Glutamatergic neuron (in vitro differentiated cells): ENCODE measurements at regions not wholly inside any gene's neighbourhood (a gene's known extent, or its start where the extent isn't known, plus 50 kb on each side); places are given as distances from the start of the nearest gene placed in this dataset.

Experiments used
- DNase-seq: peaks from one replicate; pipeline ENCODE4 v3.0.0; 2022
- H3K27ac Mint-ChIP-seq: one replicate; pipeline ENCODE4 v1.8.0; 2020; ENCODE audit warnings: mild to moderate bottlenecking, mixed read lengths, inconsistent platforms; ENCODE audit not compliant: unreplicated experiment
- H3K27me3 Mint-ChIP-seq: one replicate; pipeline ENCODE4 v1.8.0; 2020; ENCODE audit warnings: mild to moderate bottlenecking, moderate library complexity, mixed read lengths, inconsistent platforms; ENCODE audit not compliant: unreplicated experiment
- H3K36me3 Mint-ChIP-seq: one replicate; pipeline ENCODE4 v1.8.0; 2020; ENCODE audit warnings: mild to moderate bottlenecking, mixed read lengths, inconsistent platforms; ENCODE audit not compliant: unreplicated experiment
- H3K4me1 Mint-ChIP-seq: one replicate; pipeline ENCODE4 v1.8.0; 2020; ENCODE audit warnings: mild to moderate bottlenecking, low read depth, mixed read lengths, inconsistent platforms; ENCODE audit not compliant: unreplicated experiment
- H3K4me3 Mint-ChIP-seq: one replicate; pipeline ENCODE4 v1.8.0; 2020; ENCODE audit warnings: mild to moderate bottlenecking, mixed read lengths, inconsistent platforms; ENCODE audit not compliant: unreplicated experiment
- H3K9me3 Mint-ChIP-seq: one replicate; pipeline ENCODE4 v1.8.0; 2020; ENCODE audit warnings: mild to moderate bottlenecking, moderate library complexity, mixed read lengths, inconsistent platforms; ENCODE audit not compliant: unreplicated experiment
- CTCF ChIP-seq: fragments of 200-600 bp; sonication (generic); IDR thresholded peaks from one replicate; pipeline ENCODE4 v1.5.0; 2021; ENCODE audit not compliant: partially characterized antibody, unreplicated experiment

GRCh38 chr1:82775406-82776000, 974.8 kb downstream of the ADGRL2 start:
- DNase-seq = peak; percentile 80
- Mint-ChIP-seq H3K27ac (no peak overlapping the region), H3K36me3 (peaks cover 12% of the 10 kb centered on the region), H3K4me1 (no peaks in the 10 kb centered on the region), H3K27me3 (peaks cover 9% of the 10 kb centered on the region), H3K4me3 (no peak overlapping the region), H3K9me3 (peaks cover 2% of the 10 kb centered on the region)
- peak; percentile 87 for TF ChIP-seq CTCF

GRCh38 chr1:82762829-82763532, 962.2 kb downstream of the ADGRL2 start:
- peaks cover 3% of the 10 kb centered on the region for H3K4me1 Mint-ChIP-seq
- no peaks in the 10 kb centered on the region for H3K36me3 Mint-ChIP-seq
- no peak overlapping the region for H3K4me3 Mint-ChIP-seq
- no peaks in the 10 kb centered on the region for H3K9me3 Mint-ChIP-seq
- no peak for DNase-seq
- no peak for TF ChIP-seq CTCF
- no peak overlapping the region for H3K27ac Mint-ChIP-seq
- no peaks in the 10 kb centered on the region for H3K27me3 Mint-ChIP-seq

GRCh38 chr1:82759035-82759434, 958.3 kb downstream of the ADGRL2 start:
- Mint-ChIP-seq H3K27ac (no peak overlapping the region), H3K9me3 (no peaks in the 10 kb centered on the region), H3K4me3 (no peak overlapping the region), H3K4me1 (peaks cover 3% of the 10 kb centered on the region), H3K36me3 (no peaks in the 10 kb centered on the region), H3K27me3 (no peaks in the 10 kb centered on the region)
- TF ChIP-seq CTCF = no peak
- no peak for DNase-seq

DNA sequence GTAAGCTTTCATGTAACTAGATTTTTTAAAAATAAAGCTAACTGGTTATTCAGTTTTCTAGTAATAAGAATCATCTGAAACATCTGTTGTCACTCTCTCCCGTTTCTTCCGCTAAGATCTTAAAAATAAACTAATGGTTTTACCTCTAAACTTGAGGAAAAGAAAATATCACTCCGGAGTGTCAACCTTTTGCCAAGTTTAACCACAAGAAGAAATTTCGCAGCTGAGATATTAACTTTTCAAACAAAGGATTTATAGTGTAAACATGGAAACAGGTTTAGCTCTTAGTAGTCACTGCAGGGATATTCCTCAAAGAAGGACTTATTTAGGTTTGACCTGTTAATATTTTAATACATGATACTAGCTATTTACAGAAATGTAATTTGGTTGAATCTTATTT, 954.9 kb downstream of the ADGRL2 start:
- DNase-seq = no peak
- no peak overlapping the region for H3K27ac Mint-ChIP-seq
- no peaks in the 10 kb centered on the region for H3K4me1 Mint-ChIP-seq
- no peak overlapping the region for H3K4me3 Mint-ChIP-seq
- no peak for TF ChIP-seq CTCF
- no peaks in the 10 kb centered on the region for H3K9me3 Mint-ChIP-seq
- no peaks in the 10 kb centered on the region for H3K36me3 Mint-ChIP-seq
- H3K27me3 Mint-ChIP-seq = no peaks in the 10 kb centered on the region

DNA sequence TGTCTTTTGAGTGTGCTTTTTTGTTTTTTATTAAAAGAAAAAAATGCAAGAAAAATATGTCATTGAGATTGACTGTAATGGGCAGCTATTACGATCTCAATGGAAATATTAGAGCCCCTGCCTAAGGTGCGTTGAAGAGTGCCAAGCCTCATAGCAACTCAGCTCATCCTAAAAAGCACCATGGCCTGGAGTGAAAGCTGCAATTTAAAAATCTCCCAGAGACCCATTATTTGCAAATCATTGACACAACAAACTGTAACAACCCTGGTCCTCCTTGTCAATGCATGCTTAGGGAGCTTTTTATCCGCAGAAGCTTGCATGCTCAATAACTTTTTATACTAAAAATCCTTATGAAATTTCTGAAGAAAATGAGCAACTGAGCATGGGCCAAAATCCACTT, 954.5 kb downstream of the ADGRL2 start:
- Mint-ChIP-seq H3K4me3 (no peak overlapping the region), H3K27me3 (no peaks in the 10 kb centered on the region), H3K4me1 (no peaks in the 10 kb centered on the region), H3K9me3 (no peaks in the 10 kb centered on the region), H3K36me3 (no peaks in the 10 kb centered on the region), H3K27ac (no peak overlapping the region)
- TF ChIP-seq CTCF = no peak
- no peak for DNase-seq
